HG03378 (cell line): ENCODE measurements at regions not wholly inside any gene's neighbourhood (a gene's known extent, or its start where the extent isn't known, plus 50 kb on each side); places are given as distances from the start of the nearest gene placed in this dataset.
"Not testable (repeated sequence)": the region's sequence is repeated elsewhere in the genome, so short reads cannot be mapped to it uniquely, and the experiment has no call there.

ENCODE experiments used
- ATAC-seq: cut with Tn5 transposase; IDR thresholded peaks from one replicate; pipeline ENCODE4 v1.9.1; 2021; ENCODE audit warnings: mild to moderate bottlenecking, moderate library complexity; ENCODE audit not compliant: unreplicated experiment

DNA sequence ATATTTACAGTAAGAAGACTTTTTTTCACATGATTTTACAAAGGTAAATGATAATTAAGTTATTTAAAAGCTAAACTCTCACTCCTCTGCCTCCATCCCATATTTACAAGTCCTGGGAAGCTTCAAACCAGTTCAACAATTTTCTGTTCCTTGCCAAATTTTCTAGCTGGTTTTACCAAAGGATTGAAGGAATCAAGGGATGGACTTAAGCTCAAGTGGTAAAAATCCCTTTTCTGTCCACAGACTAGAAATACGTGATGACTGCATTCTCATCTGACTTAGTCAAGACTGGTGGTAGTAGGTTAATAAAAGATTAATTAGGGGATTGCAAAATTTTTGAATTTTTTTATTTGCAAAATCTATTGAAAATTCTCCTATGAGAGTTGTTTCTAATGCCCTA is 297.3 kb downstream of the MTX2 start:
- ATAC-seq, result no peak

DNA sequence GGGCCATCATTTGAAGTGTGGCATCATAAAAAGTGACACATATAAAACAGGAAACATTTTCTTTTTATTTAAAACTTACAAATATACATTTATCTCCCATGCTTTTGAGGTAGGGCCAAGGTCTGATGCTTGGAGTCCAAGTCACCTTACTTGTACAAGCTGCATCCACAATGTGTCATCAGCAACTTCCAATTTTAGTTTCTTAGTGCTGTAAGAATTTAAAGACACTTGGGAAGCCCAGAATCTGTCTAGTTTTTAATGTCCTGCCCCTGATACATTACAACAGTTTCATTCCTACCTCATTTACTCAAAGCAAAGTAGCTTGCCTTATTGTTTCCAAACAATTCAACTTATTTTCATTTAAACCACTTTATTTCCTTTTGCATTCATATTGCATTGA is 297.7 kb downstream of the MTX2 start:
- ATAC-seq, result no peak

DNA sequence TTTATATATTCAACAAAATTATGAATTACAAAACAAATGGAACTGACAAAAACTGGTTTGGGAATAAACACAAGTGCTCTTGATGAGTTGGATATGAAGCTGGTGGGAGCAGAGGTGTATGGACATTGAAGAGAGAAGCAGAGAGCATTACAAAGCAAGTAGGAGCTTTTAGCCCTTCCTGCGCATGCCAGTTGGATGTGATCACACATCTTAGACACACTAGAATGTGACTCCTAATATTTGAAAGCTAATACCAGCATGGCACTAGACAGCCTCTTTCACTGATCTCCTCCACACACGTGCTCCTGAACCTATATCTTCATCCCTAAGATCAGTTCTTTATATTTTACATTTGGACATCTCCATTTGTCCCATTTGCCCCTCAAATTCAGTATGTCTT is 298.1 kb downstream of the MTX2 start:
- ATAC-seq, result no peak

DNA sequence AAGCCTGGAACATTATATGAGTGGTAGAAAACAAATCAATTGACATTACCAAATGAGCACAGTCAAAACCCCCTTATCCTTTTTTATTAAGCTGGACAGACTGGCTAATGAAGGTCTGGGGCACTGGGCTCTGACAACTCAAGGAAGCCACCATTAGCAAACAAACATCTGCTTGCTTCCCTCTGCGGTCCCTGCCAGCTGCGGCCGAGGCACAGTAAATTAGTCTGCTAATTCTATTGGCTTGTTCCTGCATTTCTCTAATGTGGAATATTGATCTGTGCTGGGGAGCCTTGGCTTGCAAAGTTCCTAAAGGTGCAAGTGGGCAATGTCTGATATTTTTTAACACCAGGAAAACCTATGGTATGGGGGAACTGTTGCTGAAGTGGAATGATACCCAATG is 300.3 kb downstream of the MTX2 start:
- ATAC-seq, result no peak

DNA sequence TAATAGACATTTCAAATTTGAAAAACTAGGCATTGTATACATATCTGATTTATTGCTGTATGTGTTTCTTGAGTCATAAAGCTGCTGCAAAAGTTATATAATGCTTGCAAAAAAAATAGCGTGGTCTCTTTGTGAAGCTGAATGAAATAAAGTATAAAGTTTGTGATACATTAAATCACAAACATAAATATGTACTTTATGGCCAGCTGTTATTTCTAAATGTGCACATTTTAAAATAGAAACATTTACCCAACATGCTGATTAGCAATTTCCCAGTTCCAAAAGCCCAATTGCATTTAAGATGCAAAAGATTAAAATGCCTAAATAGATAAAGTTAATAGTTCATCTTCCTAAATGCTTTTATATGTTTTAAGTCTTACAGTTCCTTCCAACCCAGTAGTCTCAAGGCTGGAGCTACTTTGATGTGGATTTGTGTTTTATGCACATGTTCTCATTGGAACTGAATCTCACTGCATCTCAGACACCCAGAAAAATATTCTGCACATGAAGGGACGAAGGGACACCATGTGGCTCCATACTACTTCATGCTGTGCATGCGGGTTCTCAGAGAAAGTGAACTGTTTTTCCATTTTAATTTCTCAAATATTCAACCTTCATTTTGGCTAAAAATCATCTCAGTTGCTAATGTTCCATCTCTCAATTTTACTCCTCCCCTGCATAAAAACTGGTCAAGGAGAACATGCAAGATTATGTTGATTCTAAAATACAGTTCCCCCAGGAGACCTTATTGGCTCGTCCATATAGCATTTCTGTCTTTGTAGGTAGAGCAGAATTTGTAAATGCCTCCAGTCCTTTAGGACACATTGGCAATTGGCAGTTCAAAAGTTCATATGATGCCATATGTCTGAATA is 304.6 kb downstream of the MTX2 start:
- no peak for ATAC-seq

DNA sequence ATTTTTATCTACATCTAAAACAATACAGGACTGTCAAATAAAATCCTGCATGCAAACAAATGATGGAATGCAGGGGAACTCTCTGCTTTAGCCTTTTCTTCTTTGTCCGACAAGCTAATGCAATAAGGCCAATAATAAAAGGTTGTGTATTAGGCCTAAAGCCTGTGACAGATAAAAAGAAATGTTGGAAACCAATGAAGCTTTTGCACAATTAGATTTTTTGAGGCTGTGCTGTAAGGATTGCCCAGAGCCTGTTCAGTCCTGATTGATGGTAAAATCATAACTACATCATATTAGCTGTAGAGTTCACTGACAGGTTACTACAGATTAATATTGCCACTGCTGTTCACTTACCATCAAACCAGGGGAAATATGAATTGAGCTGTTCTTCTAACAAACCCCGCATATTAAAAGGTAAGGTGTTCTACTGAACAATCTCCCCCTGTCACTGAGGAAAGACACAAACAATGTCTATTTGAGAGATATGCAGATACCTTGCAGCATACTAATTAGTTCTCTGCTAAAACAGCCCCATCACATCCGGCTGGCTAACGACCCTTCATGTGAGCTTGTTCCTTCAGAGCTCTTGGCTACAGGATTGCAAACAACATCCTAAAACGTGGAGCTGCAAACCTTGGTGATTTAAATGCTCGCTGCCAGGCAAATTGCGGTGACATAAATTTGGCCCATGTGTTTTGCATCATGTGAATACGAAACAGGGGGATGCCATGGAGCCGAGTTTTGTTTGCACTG is 305.4 kb downstream of the MTX2 start:
- ATAC-seq, result no peak

DNA sequence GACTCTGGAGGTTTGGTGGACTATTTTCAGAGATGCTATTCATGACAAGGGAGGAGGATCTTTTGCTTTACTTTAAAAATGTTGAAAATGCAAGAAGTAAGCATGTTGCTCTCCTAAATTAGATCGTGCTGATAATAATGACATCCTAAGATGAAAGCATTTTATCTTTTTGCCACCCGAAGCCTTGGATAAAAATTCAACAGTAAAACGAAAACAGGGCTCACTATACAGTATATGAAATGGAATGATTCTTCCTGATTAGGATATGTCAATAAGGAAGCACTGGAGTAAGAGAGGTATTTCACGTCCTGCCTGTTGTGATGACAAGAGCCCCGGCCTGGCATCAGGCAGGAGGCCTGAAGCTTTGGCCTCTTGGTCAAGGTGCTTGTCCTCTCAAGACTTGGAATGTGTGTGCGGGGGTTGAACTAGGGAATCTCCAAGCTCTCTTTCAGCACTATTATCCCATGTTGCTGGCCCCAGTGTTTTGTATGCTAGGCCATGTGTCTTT is 306.0 kb downstream of the MTX2 start:
- no peak for ATAC-seq

DNA sequence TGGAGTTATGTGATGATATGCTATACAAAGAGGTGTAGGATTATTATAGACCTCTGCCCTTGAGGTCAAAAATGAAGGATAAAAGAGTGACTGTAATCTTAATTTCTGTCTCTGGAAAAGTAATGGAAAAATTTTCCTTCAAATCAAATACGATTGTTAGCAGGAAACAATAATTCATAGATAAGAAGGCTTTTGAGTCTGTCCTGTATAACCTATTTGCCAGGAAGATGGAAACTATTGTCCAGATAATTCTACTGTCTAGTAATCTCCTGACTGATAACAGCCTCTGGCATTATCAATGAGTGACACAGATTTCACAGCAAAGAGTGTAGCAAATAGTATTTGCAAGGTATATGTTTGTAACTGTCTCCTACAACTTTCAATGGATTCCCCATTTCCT is 307.8 kb downstream of the MTX2 start:
- ATAC-seq, result no peak

DNA sequence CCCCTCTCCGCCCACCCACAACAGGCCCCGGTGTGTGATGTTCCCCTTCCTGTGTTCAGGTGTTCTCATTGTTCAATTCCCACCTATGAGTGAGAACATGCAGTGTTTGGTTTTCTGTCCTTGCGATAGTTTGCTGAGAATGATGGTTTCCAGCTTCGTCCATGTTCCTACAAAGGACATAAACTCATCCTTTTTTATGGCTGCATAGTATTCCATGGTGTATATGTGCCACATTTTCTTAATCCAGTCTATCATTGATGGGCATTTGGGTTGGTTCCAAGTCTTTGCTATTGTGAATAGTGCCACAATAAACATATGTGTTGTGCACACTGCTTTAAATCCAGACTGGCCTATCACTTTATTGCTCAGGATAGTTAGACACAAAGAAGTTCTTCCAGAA is 309.1 kb downstream of the MTX2 start:
- not testable (repeated sequence) for ATAC-seq

DNA sequence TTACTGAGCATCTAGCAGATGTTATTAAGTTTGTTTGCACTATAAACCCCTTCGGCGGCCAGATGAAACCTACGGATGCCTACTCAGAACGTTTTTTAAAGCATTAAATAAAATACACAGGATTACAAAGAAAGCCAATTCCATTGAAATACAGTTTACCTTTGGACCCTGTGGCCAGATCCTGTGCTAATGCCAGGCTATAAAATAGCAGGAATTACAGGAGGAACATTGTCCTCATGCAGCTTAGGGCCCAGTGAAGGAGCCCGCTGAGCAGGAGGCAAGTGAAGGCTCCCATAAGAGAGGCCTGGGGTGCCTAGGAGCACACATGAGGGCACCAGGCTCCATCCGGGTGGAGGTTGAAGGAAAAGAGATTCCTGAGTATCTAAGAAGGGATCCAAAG is 310.4 kb downstream of the MTX2 start:
- no peak for ATAC-seq

DNA sequence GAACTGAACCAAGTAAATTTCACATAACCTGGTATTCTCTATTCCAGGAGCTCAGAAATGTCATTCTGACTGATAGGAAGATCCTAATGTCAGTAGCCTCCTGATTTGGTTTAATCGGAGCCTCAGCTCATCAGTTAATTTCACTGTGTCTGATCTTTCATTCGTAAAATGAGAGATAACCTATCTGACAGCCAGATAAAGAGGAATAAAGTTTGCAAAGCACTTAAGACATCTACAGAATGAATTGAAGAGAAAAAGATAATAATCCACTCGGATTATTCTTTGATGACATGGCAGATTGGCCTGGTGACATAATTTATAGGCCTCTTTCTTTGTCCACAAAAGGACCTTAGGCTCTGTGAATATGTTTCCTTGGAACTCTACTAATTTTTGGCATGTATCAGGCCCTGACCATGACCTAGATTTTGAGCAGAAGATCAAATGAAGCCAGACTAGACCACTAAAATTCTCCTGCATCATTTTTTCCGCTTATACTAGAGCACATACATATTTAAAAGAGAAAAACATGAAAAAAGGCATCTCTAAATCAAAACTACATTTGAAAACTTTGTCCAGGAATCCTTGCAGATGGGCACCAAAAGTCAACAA is 312.4 kb downstream of the MTX2 start:
- ATAC-seq, result no peak

DNA sequence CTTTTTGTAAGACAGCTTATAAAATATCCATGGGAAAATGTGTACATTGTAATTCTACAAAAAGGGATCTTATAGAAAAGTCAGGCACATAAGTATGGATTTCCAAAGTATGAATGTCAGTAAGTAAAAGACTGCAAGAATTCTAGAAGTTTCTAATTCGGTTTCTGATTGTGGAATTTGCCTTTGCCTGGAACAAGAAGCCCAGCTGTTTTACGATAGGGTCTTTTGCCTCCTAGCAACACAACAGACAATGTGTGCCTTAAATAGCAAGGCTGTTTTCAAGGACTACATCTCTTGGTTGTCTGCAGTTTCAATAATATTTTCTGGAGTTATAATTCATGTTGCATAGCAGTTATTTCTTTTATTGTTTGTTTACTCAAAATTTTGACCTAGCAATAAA is 312.9 kb downstream of the MTX2 start:
- ATAC-seq, result no peak

DNA sequence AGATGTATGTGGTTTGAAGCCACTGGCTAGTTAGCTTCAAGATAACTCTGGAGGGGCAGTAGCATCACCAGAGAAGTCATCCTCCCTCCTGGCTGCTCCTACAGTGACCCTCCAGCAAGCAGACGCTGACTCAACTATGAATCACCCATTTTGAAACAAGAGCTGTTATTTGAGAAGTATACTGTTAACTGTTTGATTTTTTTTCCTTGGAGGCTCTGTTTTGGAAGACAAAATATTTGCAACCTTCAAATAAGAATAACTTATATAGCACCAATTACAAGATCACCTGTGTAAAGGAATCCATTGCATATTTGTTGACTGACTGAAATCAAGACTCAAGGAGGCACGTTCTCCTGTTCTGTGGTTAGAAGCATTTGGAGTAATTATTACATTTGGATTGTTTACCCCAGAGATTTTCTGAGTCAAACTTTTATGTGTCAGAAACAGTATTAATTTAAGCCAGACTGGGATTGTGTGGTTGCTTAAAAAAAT is 313.8 kb downstream of the MTX2 start:
- no peak for ATAC-seq

DNA sequence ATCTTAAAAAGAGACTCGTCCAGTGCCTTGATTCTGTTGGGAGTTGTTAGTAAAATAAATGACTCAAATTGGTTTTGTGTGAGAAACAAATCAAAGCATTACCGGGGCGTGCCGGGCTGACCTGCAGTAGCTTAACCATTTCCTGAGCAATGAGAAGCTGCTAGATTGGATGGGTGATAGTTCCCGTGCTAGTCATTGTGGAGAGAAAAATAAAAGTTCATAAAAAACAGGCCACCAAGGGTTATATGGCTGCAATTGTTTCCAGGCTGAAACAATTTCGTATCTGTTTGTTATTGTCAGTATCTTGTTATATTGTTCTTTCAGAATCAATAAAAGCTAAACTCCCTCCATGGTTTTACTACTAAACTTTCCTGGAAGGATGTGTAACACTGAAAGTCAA is 314.4 kb downstream of the MTX2 start:
- ATAC-seq, result no peak

DNA sequence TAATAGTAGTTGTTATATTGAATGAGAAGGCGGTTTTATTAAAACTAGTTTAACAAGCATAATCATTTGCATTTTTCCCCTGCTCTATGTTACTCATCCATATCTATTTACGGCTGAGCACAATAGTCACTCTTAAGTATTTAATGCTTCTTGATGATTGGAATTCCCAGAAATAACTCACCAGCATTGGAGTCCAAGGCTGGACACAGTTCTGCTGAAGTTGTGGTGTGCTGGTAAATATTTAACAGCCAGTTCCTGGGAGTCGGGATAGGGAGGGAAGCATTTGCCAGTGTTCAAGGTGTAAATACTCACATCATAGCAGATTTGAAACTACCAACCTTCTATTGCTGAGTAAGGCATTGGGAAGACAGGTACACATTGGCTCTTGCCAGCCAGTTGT is 315.1 kb downstream of the MTX2 start:
- ATAC-seq, result no peak

DNA sequence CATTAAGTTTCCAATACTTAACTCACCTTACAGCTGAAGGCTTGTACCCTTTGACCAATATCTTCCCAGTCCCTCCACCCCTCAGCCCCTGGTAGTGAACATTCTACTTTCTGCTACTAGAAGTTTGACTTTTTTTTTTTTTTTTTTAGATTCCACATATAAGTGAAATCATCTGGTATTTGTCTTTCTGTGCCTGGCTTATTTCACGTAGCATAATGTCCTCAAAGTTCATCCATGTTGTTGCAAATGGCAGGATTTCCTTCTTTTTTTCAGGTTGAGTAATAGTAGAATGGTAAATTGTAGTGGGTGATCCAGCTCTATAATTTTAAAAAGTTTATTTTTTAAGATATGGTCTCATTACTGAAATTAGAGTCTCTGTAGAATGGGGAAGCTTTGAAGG is 316.0 kb downstream of the MTX2 start:
- no peak for ATAC-seq

DNA sequence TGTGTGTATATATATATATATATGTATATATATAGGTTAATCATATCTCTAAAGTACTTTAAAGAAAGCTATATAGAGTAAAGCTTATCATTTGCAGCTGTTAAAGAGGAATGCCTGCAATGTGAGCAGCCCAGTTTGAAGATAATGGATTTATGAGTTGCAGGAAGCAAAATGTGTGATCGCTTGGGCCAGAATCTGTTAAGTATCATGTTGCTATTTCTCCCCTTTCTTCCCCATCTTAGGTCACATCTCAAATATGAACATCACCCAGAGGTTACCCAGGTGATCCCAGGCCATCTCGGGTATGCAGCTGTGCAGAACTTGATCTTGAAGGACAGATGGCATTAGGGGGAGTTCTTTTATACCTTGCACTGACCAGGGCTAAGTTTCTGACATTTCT is 316.5 kb downstream of the MTX2 start:
- no peak for ATAC-seq

DNA sequence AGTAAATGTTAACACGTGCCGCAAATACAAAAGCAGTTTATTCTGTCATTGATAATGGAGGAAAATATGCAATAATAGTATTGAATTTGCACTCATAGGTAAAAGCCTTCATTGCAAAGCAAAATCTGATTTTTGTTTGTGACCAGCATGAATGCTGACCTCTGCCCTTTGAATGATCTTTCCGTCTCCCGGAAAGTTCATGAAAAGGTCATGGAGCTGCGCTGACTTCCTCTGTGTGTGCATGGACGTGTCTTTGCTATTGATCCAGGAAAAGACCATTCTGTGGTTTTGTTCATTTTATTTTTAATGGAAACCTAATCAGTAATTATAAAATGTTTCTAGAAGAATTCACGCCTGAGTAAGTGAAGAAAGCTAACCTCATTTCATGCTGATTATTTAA is 320.0 kb downstream of the MTX2 start:
- ATAC-seq, result no peak

DNA sequence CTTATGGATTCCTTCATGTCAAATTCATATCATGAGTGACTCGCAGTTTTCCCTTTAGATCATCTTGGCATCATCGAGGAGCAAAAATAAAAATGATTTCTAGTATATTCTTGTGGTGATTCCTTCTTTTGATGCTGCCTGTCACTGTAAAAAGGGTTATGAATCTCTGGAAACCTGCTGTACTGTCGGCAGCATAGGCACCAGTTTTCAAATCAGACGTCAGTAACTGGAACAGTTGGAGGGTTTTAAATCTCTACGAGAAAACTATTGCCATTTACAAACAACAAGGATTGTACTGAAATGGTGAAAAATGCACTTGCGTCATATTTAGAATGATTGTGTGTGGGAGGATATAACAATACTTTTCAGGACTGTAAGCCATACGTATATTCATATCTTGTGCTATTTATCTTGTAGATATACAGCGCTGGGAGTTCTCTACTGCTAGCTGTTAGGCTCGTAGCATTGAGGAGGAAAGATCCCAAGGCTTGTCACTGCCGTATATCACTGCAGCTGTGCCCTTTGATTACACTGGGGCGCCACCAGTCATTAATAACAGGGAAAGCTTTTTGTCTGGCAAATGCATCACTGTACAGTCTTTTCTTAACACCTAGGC is 320.7 kb downstream of the MTX2 start:
- no peak for ATAC-seq

DNA sequence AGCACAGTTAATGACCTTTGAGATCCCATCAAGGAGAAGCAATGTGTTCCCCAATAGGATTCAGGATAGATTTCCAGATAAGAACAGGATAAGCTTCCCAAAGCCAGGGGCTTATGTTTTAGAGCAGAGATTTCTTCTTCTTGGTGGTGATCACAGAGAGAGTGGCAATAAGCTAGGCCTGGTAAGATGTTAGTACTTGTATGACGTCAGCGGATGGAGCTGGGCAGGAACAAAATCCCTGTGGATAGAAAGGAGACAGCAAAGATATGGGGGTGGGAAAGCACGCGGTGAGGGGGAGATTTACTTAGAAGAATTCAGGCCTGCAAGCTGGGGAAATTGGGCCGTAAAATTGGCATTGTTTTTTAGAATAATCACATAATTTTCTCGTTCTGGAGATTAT is 323.0 kb downstream of the MTX2 start:
- no peak for ATAC-seq

DNA sequence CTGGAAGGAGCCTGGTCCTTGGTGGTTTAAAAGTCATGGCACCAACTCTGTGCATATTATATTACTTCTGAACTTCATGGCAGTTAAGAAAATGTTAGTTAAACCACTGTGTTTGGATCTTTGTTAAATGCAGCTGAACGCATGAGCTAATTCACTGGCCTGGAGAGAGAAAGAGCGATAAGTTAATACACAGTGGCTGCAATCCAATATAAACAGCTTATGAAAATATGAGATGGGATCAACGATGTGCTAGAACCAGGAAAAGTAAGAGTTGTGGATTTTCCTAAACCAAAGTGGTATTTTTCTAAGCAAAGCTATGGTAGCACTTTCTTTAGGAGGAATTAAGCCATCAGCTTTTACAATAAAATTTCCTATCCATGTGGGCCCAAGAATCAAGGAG is 326.7 kb downstream of the MTX2 start:
- no peak for ATAC-seq
